ENCODE measurements at regions not wholly inside any gene's neighbourhood (a gene's known extent, or its start where the extent isn't known, plus 50 kb on each side); places are given as distances from the start of the nearest gene placed in this dataset.
"Not testable (repeated sequence)": the region's sequence is repeated elsewhere in the genome, so short reads cannot be mapped to it uniquely, and the experiment has no call there.

DNA sequence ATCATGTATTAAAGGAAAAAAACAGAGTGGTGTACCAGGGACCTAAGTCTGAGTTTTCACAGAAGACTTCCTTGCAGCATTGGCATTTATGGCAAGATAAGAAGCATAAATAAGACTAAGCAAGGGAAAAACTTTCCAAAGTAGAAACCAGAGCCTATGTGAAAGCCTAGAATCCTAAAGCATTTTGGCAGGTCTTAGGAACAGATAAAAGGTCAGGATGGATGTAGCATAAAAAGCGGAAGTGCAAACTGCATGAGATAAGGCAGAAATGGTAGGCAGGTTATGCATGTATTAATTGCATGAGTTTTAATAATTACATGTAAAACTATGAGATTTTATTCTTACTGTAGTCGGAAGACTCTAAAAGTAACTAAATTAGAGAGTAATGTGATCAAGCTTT is 596.5 kb downstream of the SUCLG1 start:
- DNase-seq: no peak

DNA sequence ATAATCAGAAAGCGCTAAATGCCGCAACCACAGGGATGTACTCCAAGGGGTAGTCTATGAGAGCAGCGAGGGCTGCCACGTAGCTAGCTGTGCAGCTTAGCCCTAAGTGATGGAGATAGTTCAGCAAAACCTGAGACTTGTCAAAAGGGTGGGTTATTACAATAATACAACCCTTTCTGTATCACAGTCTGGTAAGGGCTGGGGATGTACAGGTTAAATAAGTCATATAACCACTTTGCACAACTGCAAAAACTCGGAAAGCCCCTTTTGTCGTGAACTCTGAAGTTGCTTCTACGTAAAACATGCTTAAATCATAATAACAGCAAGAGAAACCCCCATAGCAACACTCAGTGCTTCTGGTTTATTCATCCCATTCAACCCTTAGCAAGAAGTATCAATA is 598.8 kb downstream of the SUCLG1 start:
- no peak for DNase-seq

GRCh38 chr2:83859553-83859952 is 599.5 kb downstream of the SUCLG1 start:
- no peak for DNase-seq

DNA sequence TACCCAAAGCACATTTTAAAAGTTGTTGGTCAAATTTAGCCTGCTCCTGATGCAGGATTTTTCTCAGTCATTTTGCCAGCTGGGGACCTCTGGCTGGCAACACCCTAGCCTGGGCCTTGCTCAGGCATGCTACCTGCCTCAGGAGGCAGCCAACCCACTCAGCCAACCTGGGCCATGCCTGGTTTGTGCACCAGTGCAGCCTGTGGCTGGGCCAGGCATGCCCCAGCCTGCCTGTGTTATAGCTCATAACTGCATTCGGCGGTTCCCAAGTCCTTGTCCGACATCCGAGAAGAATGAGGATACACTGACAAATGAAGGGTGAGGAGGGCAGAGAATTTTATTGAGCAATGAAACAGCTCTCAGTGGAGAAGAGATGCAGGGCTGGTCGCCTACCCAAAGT is 608.0 kb downstream of the SUCLG1 start:
- no peak for DNase-seq

- no peak for DNase-seq
These were observed 608.9 kb downstream of the SUCLG1 start for GRCh38 chr2:83850071-83850725.

DNA sequence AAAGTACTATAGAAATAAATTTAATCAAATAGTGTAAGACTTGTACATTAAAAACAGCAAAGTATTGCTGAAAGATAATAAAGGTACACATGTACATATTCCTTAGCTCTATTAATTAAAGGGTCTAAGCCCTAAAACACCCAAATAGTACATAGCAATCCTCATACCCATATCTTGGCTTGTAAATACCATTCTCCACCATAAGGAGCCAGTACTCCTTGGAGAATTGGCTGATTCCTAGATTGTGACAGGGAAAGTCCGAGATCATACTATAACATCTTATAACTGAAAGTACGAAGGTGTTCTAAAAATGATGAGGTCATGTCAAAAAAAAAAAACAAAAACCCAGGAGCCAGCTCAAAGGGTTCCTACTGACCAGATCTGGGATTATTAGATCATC is 614.6 kb downstream of the SUCLG1 start:
- no peak for DNase-seq

- no peak for DNase-seq
These were observed 616.7 kb downstream of the SUCLG1 start for GRCh38 chr2:83842421-83842820.

- no peak for DNase-seq
These were observed 621.3 kb downstream of the SUCLG1 start for GRCh38 chr2:83837823-83838222.

DNA sequence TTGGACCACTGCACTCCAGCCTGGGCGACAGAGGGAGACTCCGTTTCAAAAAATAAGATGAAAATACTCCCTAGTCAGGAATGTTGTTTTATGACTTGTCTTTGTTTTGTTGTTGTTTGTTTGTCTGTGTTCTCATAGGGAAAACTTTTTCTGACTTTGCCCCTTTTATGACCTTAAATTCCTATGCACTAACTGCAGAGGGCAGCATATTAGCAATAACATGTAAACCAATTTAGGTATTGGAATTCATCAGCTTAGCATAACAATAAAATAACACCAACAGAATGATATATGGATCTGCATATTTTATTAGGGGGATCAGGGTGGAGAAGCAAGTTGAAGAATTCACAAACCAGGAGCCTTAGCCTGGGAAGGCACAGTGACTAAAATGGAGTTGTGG is 631.5 kb downstream of the SUCLG1 start:
- DNase-seq: no peak

DNA sequence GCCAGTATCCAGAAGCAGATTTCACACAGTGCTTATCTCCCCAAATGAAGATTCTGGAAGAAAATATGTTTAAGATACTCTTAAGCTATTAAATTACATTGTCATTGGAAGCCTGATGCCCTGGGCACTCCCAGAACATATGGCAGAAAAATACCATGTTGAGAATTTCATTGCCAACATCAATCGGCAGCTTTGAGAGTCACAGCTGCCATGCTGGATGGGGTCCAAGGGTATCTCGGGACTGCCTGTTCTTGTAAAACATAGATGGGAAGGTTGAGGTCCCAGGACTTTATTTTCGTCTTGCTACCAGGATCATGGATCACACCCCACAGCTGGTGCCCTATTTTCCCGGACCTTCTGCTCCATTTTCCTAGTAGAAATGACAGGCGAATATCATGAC is 632.5 kb downstream of the SUCLG1 start:
- DNase-seq: no peak

- no peak for DNase-seq
These were observed 635.9 kb downstream of the SUCLG1 start for GRCh38 chr2:83823229-83823628.

GRCh38 chr2:83817511-83817910 is 641.6 kb downstream of the SUCLG1 start:
- DNase-seq: no peak

DNA sequence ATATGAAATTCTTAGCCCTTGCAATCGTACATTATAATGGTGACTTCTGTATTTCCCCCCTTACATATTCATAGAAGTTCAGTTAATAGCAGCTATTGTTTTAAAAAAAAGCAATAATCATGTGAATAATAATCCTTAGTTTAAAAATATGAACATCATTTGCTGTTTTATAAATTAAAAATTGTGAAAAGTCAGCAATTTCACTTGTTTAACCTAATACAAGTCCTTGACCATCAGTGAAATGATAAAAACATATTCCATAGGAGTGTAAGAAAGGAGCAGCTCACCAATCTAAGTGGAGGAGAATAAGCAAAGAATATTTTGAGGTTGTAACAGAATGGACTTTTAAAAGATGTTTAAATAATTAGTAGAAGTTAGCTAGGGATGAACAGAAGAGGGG is 650.2 kb downstream of the SUCLG1 start:
- no peak for DNase-seq

- no peak for DNase-seq
These were observed 656.5 kb downstream of the SUCLG1 start for GRCh38 chr2:83802604-83803003.

DNA sequence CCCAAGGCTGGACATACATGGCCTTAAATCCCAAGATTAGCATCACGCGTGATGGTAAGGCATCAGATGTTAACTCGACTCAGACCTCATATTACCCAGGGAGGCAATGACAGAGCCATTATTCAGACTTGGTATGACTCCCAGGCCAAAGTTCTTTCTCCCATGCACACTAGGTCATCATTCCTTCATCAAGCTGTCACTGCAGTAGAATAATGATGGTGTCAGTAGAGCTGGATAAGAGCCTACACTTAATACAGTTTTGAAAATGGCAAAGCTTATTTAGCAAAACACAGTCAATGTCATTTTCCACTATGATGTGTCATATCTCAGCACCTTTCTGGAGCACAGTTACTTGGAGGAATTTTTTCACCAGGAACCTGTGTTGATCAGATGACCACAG is 663.3 kb downstream of the SUCLG1 start:
- no peak for DNase-seq

DNA sequence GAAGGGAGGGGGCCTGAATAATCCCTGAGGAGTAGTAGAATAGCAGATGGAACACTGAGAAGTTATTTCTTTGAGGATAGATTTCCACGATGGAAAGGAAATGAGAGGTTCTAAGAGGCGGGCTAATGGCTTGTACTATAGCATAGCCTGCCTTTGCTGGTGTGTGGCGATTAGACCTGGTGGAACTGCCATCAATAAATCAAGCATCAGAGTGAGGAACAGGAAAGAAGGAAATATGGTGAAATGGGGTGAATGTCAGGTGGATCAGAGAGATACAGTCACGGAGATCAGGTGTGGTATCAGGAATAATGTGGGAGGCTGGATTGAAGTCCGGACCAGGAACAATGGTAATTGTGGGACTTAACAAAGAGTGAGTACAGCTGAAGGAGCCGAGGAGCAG is 668.6 kb downstream of the SUCLG1 start:
- not testable (repeated sequence) for DNase-seq

GRCh38 chr2:83789674-83790073 is 669.4 kb downstream of the SUCLG1 start:
- DNase-seq: not testable (repeated sequence)

- DNase-seq: not testable (repeated sequence)
These were observed 670.0 kb downstream of the SUCLG1 start for GRCh38 chr2:83788938-83789566.

- DNase-seq: no peak
These were observed 671.9 kb downstream of the SUCLG1 start for GRCh38 chr2:83787189-83787588.

DNA sequence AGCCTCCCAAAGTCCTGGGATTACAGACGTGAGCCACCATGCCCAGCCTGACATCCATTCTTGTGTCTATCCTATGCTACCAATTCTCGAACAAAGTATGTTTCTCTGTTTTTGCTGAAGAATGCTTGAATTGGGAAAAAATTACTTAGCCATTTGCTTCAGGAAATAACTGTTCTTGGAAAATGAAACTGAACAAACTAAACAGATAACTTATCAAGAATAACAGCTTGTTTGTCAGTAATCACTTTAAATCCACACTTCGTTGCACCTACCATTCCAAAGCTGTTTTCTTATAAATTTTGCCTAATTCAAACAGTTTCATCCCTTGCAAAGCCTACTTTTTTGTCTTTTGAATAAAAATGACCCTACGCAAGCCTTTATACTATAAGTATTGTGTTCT is 672.9 kb downstream of the SUCLG1 start:
- no peak for DNase-seq

DNA sequence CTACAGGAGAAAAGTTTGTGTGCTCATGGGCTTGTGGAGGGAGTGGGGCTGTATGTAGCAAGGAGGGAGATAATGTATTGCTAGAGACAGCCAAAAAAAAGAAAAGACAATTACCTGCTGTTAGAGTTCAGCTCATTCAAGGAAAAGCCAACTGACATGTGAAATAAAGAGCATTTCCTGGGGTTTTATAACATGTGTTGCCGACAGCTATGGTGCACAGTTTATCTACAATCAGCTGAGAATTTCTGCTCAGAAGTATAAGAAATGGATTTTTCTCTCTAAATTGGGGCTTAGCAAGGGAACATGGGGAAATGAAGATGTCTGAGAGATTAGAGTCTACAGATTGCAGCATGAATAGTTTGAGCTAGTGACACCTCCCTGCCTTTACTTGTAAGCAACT is 674.1 kb downstream of the SUCLG1 start:
- DNase-seq: no peak

DNA sequence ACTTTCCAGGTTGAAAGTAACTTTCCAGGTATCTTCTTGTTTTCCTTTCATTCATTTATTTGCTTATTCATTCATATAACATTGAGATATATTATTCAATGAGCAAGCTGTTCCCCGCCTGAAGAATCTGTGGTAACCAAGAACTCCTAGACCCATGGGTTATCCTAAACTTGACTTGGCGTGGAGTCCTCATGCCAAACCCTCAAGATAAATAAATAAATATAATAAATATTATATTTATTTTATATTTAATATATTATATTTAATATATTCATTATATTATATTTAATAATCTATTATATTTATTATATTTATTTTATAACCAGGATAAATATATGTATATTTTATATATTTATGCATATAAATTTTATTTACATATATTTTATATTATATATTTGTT is 674.8 kb downstream of the SUCLG1 start:
- no peak for DNase-seq

GRCh38 chr2:83782122-83782521 is 677.0 kb downstream of the SUCLG1 start:
- DNase-seq: no peak

- DNase-seq: no peak
These were observed 694.6 kb downstream of the SUCLG1 start for GRCh38 chr2:83764447-83765005.

DNA sequence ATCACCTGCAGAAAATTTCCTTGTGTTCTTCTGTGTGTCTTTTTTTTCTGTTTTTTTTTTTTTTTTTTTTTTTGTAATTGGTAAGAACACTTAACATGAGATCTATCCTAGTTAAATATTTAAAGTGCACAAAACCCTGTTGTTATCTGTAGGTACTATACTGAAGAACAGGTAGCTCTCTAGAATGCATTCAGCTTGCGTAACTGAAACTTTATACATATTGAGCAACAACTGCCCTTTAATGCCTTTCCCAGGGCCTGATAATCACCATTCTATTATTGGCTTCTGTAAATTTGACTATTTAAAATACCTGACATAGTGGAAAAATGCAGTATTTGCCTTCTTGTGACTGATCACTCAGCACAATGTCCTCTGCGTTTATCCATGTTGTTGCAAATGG is 701.8 kb downstream of the SUCLG1 start:
- DNase-seq: no peak

All from 8988T (cell line).